CD4-positive, alpha-beta T cell (primary cell): ENCODE measurements at regions not wholly inside any gene's neighbourhood (a gene's known extent, or its start where the extent isn't known, plus 50 kb on each side); places are given as distances from the start of the nearest gene placed in this dataset.
"Not testable (repeated sequence)": the region's sequence is repeated elsewhere in the genome, so short reads cannot be mapped to it uniquely, and the experiment has no call there.

Experiments used
- ATAC-seq: fragments of 200-7000 bp; cut with Tn5 transposase; one replicate; pipeline ENCODE4 v1.10.0; 2022; ENCODE audit warnings: mild to moderate bottlenecking; ENCODE audit not compliant: poor library complexity
- CTCF ChIA-PET: fragments of 350-600 bp; sonication (Branson Sonifier 250); formaldehyde crosslinking; loops from one replicate; lab custom pipeline; 2021; ENCODE audit warnings: antibody characterized with exemption, inconsistent platforms; lab: Charles Lee
- POLR2A ChIA-PET: fragments of 350-600 bp; sonication (Branson Sonifier 250); formaldehyde crosslinking; loops from one replicate; lab custom pipeline; 2021; ENCODE audit warnings: antibody characterized with exemption, inconsistent platforms; lab: Charles Lee
- DNase-seq, 14 experiments: peaks; one replicate each; pipeline ENCODE4 v3.0.0-alpha.2; 2013 to 2020; ENCODE audit warnings: mixed read lengths in 2 of 14
- H3K27ac ChIP-seq, 2 donors: one replicate each; pipeline versions ENCODE4 v1.5.1 to v1.7.0; 2013; ENCODE audit warnings: low read length in 2 of 2, low read depth in 1 of 2, mild to moderate bottlenecking in 1 of 2
- H3K27me3 ChIP-seq, 2 experiments: 1 replicate in 1 of 2; 2 replicates in 1 of 2; pipeline versions ENCODE4 v1.6.1 to v1.7.0; 2013; ENCODE audit warnings: low read length in 2 of 2, control low read depth in 1 of 2, mild to moderate bottlenecking in 1 of 2, moderate library complexity in 1 of 2; ENCODE audit not compliant: insufficient read depth in 2 of 2, control insufficient read depth in 1 of 2
- H3K36me3 ChIP-seq: one replicate; pipeline ENCODE4 v1.6.1; 2013; ENCODE audit warnings: low read length, control low read depth; ENCODE audit not compliant: insufficient read depth
- H3K4me1 ChIP-seq: one replicate; pipeline ENCODE4 v1.6.1; 2013; ENCODE audit warnings: low read length, control low read depth; ENCODE audit not compliant: insufficient read depth
- H3K4me3 ChIP-seq: one replicate; pipeline ENCODE4 v1.5.1; 2013; ENCODE audit warnings: mild to moderate bottlenecking, low read length, moderate library complexity
- H3K9me3 ChIP-seq, 2 experiments: 1 replicate in 1 of 2; 2 replicates in 1 of 2; pipeline versions ENCODE4 v1.6.1 to v1.7.0; 2013; ENCODE audit warnings: low read length in 2 of 2, mild to moderate bottlenecking in 2 of 2, control low read depth in 1 of 2, moderate library complexity in 1 of 2; ENCODE audit not compliant: control insufficient read depth in 1 of 2, insufficient read depth in 1 of 2
- H3K27ac Mint-ChIP-seq: one replicate; pipeline ENCODE4 v1.8.0; 2020; ENCODE audit warnings: mixed read lengths
- H3K27me3 Mint-ChIP-seq: one replicate; pipeline ENCODE4 v1.8.0; 2021; ENCODE audit warnings: mixed read lengths
- H3K36me3 Mint-ChIP-seq: one replicate; pipeline ENCODE4 v1.8.0; 2021; ENCODE audit warnings: low read depth, mixed read lengths
- H3K4me1 Mint-ChIP-seq: one replicate; pipeline ENCODE4 v1.8.0; 2021; ENCODE audit warnings: low read depth, mixed read lengths
- H3K4me3 Mint-ChIP-seq: one replicate; pipeline ENCODE4 v1.8.0; 2020; ENCODE audit warnings: mild to moderate bottlenecking, mixed read lengths
- H3K9me3 Mint-ChIP-seq: one replicate; pipeline ENCODE4 v1.8.0; 2020; ENCODE audit warnings: mixed read lengths
- intact Hi-C, 2 experiments: fragments of 100-400 bp; cut with DNase I in 1 of 2; cut with micrococcal nuclease in 1 of 2; formaldehyde crosslinking; loops; one replicate each; pipeline versions ENCODE4 v1.15.1 to v1.9.0; 2023 to 2025; cut with DNase I, micrococcal nuclease
- TF ChIP-seq, protein P1 (sequence below): fragments of 200-600 bp; IDR thresholded peaks from one replicate; pipeline ENCODE4 v1.8.0; 2022; ENCODE audit warnings: antibody characterized with exemption, mild to moderate bottlenecking

DNA sequence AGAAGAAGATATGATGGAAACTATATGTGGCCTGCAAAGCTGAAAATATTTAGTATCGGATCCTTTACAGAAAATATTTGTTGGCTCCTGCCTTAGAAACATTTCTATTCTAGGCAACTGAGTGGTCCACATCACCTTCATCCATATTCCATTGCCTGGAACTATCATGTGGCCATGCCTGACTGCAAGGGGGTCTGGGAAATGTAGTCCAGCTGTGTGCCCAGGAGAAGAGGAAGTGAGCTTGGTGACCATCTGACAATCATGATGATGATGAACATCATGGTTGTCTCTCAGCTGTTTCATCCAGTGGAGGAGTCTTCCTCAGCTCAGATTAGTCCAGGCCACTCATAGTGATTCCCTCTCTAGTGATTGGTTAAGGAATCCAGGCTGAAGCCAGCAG lies 61.8 kb upstream of the IFNLR1 start:
- Histone ChIP-seq H3K4me1 (no peaks in the 10 kb centered on the region), H3K9me3 (no peaks in the 10 kb centered on the region), H3K27ac (no peak overlapping the region), H3K27me3 (no peaks in the 10 kb centered on the region), H3K4me3 (no peak overlapping the region), H3K36me3 (no peaks in the 10 kb centered on the region)
- no peaks in the 10 kb centered on the region for H3K36me3 Mint-ChIP-seq
- DNase-seq: no peak
- ChIA-PET CTCF (no interaction called here), POLR2A (no interaction called here)
- no peak overlapping the region for H3K27ac Mint-ChIP-seq
- no peak for ATAC-seq
- no peaks in the 10 kb centered on the region for H3K9me3 Mint-ChIP-seq
- intact Hi-C loops: no loop called here
- H3K27me3 Mint-ChIP-seq: no peaks in the 10 kb centered on the region
- TF ChIP-seq, protein P1, sequence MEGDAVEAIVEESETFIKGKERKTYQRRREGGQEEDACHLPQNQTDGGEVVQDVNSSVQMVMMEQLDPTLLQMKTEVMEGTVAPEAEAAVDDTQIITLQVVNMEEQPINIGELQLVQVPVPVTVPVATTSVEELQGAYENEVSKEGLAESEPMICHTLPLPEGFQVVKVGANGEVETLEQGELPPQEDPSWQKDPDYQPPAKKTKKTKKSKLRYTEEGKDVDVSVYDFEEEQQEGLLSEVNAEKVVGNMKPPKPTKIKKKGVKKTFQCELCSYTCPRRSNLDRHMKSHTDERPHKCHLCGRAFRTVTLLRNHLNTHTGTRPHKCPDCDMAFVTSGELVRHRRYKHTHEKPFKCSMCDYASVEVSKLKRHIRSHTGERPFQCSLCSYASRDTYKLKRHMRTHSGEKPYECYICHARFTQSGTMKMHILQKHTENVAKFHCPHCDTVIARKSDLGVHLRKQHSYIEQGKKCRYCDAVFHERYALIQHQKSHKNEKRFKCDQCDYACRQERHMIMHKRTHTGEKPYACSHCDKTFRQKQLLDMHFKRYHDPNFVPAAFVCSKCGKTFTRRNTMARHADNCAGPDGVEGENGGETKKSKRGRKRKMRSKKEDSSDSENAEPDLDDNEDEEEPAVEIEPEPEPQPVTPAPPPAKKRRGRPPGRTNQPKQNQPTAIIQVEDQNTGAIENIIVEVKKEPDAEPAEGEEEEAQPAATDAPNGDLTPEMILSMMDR: no peak
- no peaks in the 10 kb centered on the region for H3K4me1 Mint-ChIP-seq
- H3K4me3 Mint-ChIP-seq: no peak overlapping the region

DNA sequence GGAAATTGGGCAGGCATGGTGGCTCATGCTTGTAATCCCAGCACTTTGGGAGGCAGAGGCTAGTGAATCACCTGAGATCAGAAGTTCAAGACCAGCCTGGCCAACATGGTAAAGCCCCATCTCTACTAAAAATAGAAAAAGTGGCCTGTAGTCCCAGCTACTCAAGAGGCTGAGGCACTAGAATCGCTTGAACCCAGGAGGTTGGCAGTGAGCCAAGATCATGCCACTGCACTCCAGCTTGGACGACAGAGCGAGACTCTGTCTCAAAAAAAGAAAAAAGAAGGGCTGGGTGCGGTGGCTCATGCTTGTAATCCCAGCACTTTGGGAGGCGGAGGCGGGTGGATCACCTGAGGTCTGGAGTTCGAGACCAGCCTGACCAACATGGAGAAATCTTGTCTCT lies 60.2 kb upstream of the IFNLR1 start:
- POLR2A ChIA-PET, H3K4me1 Mint-ChIP-seq, H3K27ac ChIP-seq, H3K9me3 Mint-ChIP-seq, H3K27ac Mint-ChIP-seq, DNase-seq, ATAC-seq, H3K36me3 Mint-ChIP-seq, intact Hi-C loops, H3K27me3 ChIP-seq, H3K27me3 Mint-ChIP-seq, H3K4me1 ChIP-seq, H3K4me3 Mint-ChIP-seq, H3K36me3 ChIP-seq, H3K9me3 ChIP-seq, CTCF ChIA-PET, H3K4me3 ChIP-seq: not testable (repeated sequence)

DNA sequence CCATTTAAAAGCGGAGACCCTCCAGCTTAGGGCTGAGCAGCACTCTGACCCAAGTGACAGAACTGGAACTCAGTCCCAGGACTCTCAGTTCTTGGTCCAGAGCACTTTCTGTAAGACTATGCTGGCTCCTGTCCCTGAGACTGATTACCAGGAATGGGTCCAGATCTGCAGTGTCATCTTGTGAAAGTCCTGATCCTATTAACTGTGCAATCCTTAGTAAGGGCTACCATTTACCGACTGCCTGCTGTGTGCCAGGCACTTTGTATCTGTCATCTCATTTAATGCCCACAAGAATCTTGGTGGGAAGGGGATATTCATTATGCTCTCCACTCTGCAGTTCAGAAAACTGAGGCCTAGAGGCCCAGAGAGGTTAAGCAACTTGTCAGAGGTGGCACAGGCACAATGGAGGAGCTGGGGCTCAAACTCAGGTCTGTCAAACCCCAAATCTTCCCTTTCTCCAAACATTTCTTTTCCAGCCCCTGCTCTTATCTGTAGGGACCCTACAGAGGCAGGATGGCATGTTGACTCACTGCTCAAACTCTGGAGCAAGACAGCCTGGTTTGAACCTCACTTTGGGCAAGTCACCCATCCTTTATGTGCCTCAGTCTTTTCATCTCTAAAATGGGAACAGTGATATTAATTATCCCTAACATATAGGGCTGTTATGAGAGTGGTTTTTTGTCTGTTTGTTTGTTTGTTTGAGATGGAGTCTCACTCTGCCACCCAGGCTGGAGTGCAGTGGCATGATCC lies 57.6 kb upstream of the IFNLR1 start:
- Mint-ChIP-seq H3K4me1 (no peaks in the 10 kb centered on the region), H3K27ac (no peak overlapping the region), H3K4me3 (no peak overlapping the region), H3K9me3 (no peaks in the 10 kb centered on the region), H3K27me3 (no peaks in the 10 kb centered on the region), H3K36me3 (no peaks in the 10 kb centered on the region)
- no peak for DNase-seq
- intact Hi-C loops: no loop called here
- CTCF ChIA-PET: no interaction called here
- H3K9me3 ChIP-seq: no peaks in the 10 kb centered on the region
- no peak for ATAC-seq
- H3K4me1 ChIP-seq: no peaks in the 10 kb centered on the region
- H3K27me3 ChIP-seq: no peaks in the 10 kb centered on the region
- POLR2A ChIA-PET: no interaction called here
- H3K27ac ChIP-seq: no peak overlapping the region
- TF ChIP-seq, protein P1: no peak
- H3K4me3 ChIP-seq: no peak overlapping the region
- H3K36me3 ChIP-seq: no peaks in the 10 kb centered on the region
